Forelimb muscle (tissue), 1 donor: ENCODE measurements at regions not wholly inside any gene's neighbourhood (a gene's known extent, or its start where the extent isn't known, plus 50 kb on each side); places are given as distances from the start of the nearest gene placed in this dataset.

ENCODE experiments used
- DNase-seq: peaks from one replicate; pipeline ENCODE4 v3.0.0-alpha.2; 2013; ENCODE audit warnings: low read depth

DNA sequence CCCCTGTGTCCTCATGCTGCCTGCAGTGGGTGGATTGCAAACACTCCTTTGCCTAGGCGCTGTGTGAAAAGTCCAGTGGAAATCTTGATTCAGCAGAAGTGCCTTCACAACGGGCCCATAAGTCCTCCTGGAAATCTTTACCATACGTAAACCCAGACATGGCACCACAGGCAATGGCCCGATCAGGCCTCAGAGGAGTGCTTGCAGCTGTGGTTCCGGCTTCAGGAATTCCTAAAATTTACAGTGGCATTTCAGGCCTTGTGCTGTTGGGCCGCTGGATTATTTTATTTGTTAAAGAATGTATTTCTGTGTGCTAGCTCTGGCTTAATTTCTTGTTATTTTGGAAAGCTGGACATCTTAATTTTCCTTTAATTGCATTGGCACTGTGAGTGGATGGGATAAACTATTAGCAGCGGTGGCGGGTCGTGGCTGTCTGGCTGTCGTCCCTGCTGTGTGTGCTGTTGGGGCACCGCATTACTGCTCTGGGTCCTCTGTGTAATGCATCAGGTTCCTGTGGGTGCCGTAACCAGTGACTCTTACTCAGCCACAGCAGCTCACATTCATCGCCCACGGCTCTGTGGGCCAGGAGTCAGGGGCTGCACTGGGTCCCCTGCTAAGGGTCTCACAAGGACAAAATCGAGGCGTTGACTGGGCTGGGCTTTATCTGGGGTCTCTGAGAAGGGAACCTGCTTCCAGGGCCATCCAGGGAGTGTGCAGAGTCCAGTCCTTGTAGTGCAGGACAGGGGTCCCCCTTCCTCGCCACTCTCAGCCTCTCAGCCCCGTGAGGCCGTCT, 73.1 kb downstream of the RTP5 start:
- DNase-seq: no peak

DNA sequence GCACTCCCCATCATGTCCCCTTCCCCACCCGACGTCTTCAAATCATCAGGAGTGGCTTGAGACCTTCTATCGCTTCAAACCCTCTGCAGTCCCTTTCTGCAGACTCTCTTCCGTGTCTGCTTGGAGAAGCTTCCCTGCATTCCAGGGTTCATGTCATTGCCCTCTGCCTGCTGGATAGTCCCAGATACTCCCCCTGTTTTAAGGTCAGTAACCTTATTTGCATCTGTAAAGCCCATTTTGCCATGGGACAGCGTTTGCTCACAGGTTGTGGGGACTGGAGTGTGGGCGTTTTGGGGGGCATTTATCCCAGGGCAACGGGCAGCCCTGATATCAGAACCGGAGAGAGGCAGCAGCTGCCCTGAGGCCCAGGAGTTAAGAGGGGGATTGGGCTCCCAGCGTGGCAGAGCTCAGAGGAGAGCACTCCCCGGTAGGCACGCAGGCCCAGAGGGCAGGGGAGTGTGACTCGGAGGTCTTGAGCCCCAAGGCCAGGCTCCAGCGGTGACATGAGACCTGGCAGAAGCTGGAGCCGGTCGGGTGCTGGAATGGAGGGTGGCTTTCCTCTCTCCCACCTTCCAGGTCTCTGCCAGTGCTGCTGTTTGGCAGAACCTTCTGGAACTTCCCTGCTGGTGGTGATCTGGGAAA, 73.8 kb downstream of the RTP5 start:
- DNase-seq: no peak

GRCh38 chr2:241943961-241944575, 74.5 kb downstream of the RTP5 start:
- no peak for DNase-seq

GRCh38 chr2:241944821-241945220, 75.3 kb downstream of the RTP5 start:
- DNase-seq: no peak

DNA sequence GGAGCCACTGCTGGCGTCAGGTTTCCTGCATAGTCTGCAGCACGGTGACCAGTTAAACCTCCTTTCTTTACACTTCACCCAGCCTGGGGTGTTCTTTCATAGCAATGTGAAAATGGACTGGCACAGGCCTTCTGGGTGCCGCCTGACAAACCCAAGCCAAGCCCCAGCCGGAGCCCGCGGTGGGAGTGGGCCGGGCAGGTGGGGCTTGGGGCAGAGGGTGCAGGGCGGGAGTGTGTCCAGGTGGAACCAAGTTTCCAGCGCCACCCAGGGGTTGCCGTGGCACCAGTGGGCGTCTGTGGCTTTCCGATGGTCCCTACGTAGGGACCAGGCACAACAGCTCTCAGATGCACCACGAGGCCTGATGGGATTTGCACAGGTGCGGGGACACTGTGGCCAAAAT, 75.8 kb downstream of the RTP5 start:
- no peak for DNase-seq

GRCh38 chr2:241945803-241946202, 76.3 kb downstream of the RTP5 start:
- DNase-seq: no peak

- no peak for DNase-seq
Measured at GRCh38 chr2:241946306-241947003, 76.9 kb downstream of the RTP5 start.

DNA sequence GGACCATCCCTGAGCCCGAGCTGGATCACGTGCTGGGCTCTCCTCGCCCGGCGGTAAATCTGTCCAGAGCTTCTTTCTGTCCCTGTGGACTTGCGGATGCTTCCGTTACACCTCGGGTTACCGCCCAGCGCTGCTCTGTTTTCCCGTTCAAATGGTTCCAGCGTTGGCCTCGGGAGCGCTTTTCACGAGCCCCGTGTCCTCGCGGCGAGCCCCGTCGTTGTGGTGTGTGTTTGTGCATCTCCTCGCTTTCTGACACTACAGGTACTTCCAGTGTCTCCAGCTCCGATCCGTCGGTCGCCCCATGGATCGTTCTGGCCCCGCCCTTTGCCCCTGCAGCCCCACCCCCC, 77.4 kb downstream of the RTP5 start:
- no peak for DNase-seq

- DNase-seq: no peak
Measured at GRCh38 chr2:241947401-241947800, 77.9 kb downstream of the RTP5 start.

- DNase-seq: no peak
Measured at GRCh38 chr2:241947876-241948275, 78.3 kb downstream of the RTP5 start.

GRCh38 chr2:241948299-241948897, 78.9 kb downstream of the RTP5 start:
- no peak for DNase-seq

- no peak for DNase-seq
Measured at GRCh38 chr2:241948901-241949735, 79.6 kb downstream of the RTP5 start.

- DNase-seq: no peak
Measured at GRCh38 chr2:241949736-241950412, 80.3 kb downstream of the RTP5 start.

GRCh38 chr2:241950413-241951315, 81.1 kb downstream of the RTP5 start:
- DNase-seq: peak; percentile 41

DNA sequence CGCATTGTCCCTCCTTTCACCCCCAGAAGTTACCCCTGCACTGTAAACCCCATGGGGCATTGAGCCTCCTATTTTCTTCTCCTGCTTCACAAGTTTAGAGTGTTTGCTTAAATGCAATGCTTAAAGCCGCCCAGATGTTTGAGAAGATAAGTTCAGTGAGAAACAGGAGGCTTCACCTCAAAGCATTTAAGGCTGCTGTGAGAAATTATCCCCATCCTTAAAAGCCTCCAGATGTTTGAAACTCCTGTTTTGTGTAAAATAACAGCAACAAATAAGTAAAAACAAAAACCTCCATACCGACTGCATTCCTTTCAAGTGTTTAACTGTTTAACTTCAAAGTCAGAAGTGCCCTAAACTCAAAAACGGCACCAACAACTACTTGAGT, 81.8 kb downstream of the RTP5 start:
- DNase-seq: no peak

GRCh38 chr2:241951920-241952319, 82.4 kb downstream of the RTP5 start:
- no peak for DNase-seq

DNA sequence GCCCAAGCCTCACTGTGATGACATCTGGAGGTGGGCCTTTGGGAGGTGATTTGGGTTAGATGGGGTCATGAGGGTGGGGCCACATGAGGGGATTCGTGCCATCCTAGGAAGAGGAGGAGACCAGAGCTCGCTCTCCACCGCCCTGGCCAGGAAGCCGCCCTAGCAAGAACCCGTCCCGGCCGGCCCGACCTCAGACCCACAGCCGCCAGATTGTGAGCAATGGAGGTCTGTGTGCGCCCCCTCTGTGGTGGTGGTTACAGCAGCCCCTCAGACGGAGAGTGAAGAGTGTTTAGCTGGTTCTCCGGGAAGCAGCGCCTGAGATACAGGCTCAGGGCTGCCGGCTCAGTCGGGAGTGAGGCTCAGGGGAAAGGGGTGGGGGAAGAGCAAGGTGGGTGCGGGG, 83.3 kb downstream of the RTP5 start:
- DNase-seq: no peak

- no peak for DNase-seq
Measured at GRCh38 chr2:241953324-241953928, 83.9 kb downstream of the RTP5 start.

- DNase-seq: no peak
Measured at GRCh38 chr2:241956521-241957110, 87.1 kb downstream of the RTP5 start.
